ENCODE measurements at regions not wholly inside any gene's neighbourhood (a gene's known extent, or its start where the extent isn't known, plus 50 kb on each side); places are given as distances from the start of the nearest gene placed in this dataset.

DNA sequence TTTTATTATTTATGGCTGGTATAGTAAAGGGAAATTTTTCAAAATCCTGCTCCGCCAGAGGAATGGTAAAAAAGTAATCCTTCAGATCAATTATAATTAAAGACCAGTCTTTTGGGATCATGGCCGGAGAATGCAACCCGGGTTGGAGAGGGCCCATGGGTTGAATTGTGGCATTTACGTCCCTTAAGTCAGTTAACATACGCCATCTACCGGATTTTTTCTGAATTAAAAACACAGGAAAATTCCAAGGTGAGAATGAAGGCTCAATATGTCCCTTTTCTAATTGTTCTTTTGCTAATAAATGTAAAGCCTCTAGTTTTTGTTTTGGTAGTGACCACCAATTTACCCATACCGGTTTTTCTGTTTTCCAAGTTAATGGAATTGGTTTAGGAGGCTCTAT lies 602.8 kb downstream of the ALG10 start:
- TF ChIP-seq CTCF (conservative IDR thresholded peaks at IDR 0.05), result peak; percentile 79
- TF ChIP-seq EZH2 (IDR thresholded peaks at IDR 0.05; ENCODE audit: low read depth), result no peak
